Sigmoid colon (tissue), 3 donors: ENCODE measurements at regions not wholly inside any gene's neighbourhood (a gene's known extent, or its start where the extent isn't known, plus 50 kb on each side); places are given as distances from the start of the nearest gene placed in this dataset.

Source experiments
- POLR2A ChIP-seq, 2 donors: fragments of 450-650 bp; IDR thresholded peaks; one replicate each; pipeline ENCODE4 v1.6.1; 2016; ENCODE audit warnings: antibody characterized with exemption in 2 of 2, mild to moderate bottlenecking in 2 of 2, moderate library complexity in 2 of 2
- TF ChIP-seq, protein P1 (sequence below), 4 experiments: fragments of 450-650 bp in 3 of 4; fragments of 200-600 bp in 1 of 4; IDR thresholded peaks; one replicate each; pipeline ENCODE4 v1.5.1; 2016 to 2019; ENCODE audit warnings: antibody characterized with exemption in 4 of 4, mild to moderate bottlenecking in 3 of 4, moderate library complexity in 2 of 4

GRCh38 chr9:11618241-11618805 is 1005.5 kb upstream of the PTPRD start:
- TF ChIP-seq, protein P1, sequence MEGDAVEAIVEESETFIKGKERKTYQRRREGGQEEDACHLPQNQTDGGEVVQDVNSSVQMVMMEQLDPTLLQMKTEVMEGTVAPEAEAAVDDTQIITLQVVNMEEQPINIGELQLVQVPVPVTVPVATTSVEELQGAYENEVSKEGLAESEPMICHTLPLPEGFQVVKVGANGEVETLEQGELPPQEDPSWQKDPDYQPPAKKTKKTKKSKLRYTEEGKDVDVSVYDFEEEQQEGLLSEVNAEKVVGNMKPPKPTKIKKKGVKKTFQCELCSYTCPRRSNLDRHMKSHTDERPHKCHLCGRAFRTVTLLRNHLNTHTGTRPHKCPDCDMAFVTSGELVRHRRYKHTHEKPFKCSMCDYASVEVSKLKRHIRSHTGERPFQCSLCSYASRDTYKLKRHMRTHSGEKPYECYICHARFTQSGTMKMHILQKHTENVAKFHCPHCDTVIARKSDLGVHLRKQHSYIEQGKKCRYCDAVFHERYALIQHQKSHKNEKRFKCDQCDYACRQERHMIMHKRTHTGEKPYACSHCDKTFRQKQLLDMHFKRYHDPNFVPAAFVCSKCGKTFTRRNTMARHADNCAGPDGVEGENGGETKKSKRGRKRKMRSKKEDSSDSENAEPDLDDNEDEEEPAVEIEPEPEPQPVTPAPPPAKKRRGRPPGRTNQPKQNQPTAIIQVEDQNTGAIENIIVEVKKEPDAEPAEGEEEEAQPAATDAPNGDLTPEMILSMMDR (IDR thresholded peaks at IDR 0.05): no peak
- TF ChIP-seq POLR2A (IDR thresholded peaks at IDR 0.05): no peak
